ENCODE measurements at regions not wholly inside any gene's neighbourhood (a gene's known extent, or its start where the extent isn't known, plus 50 kb on each side); places are given as distances from the start of the nearest gene placed in this dataset.
"Not testable (repeated sequence)": the region's sequence is repeated elsewhere in the genome, so short reads cannot be mapped to it uniquely, and the experiment has no call there.

DNA sequence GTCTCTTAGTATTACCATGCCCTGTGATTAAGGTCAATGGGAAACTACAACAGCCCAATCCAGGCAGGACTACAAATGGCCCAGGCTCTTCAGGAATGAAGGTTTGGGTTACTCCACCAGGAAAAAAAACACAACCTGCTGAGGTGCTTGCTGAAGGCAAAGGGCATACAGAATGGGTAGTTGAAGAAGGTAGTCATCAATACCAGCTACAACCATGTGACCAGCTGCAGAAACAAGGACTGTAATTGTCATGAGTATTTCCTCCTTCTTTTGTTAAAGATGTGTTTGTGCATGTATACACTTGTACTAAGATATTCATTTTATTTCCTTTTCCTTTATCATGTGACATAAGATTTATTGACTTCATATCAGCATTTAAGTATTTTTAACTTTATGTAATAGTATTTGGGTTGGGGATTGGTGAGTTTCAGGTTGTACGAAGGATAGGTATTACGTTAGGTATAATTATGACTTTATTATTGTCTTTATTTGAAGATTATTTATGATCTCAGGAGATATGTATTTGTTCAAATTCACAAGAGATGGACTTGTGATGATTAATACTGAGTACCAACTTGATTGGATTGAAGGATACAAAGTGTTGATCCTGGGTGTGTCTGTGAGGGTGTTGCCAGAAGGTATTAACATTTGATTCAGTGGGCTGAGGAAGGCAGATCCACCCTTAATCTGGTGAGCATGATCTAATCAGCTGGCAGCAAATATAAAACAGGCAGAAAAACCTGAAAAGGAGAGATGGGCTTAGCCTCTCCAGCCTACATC is 256.0 kb upstream of the ATXN7L3B start:
- TF ChIP-seq, protein P1, sequence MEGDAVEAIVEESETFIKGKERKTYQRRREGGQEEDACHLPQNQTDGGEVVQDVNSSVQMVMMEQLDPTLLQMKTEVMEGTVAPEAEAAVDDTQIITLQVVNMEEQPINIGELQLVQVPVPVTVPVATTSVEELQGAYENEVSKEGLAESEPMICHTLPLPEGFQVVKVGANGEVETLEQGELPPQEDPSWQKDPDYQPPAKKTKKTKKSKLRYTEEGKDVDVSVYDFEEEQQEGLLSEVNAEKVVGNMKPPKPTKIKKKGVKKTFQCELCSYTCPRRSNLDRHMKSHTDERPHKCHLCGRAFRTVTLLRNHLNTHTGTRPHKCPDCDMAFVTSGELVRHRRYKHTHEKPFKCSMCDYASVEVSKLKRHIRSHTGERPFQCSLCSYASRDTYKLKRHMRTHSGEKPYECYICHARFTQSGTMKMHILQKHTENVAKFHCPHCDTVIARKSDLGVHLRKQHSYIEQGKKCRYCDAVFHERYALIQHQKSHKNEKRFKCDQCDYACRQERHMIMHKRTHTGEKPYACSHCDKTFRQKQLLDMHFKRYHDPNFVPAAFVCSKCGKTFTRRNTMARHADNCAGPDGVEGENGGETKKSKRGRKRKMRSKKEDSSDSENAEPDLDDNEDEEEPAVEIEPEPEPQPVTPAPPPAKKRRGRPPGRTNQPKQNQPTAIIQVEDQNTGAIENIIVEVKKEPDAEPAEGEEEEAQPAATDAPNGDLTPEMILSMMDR (IDR thresholded peaks at IDR 0.05): not testable (repeated sequence)
- TF ChIP-seq POLR2AphosphoS5, EP300, POLR2A (IDR thresholded peaks at IDR 0.05): not testable (repeated sequence)
